Upper lobe of left lung (tissue), 6 donors: ENCODE measurements at regions not wholly inside any gene's neighbourhood (a gene's known extent, or its start where the extent isn't known, plus 50 kb on each side); places are given as distances from the start of the nearest gene placed in this dataset.

ENCODE experiments used
- ATAC-seq, 2 donors: fragments of 200-7000 bp; cut with Tn5 transposase; one replicate each; pipeline ENCODE4 v1.9.1; 2022; ENCODE audit warnings: mild to moderate bottlenecking in 2 of 2, moderate library complexity in 2 of 2; ENCODE audit not compliant: low FRiP score in 2 of 2
- DNase-seq, 2 donors: peaks; one replicate each; pipeline ENCODE4 v3.0.0-alpha.2; 2019 to 2020
- H3K27ac ChIP-seq, 4 donors: fragments of 200-600 bp; sonication (generic); one replicate each; pipeline ENCODE4 v1.5.1; 2016 to 2019
- H3K27me3 ChIP-seq, 4 donors: fragments of 200-600 bp; sonication (generic); one replicate each; pipeline ENCODE4 v1.5.1; 2017 to 2019
- H3K36me3 ChIP-seq, 4 donors: fragments of 200-600 bp; sonication (generic); one replicate each; pipeline ENCODE4 v1.5.1; 2016 to 2019
- H3K4me1 ChIP-seq, 4 donors: fragments of 200-600 bp; sonication (generic); one replicate each; pipeline ENCODE4 v1.5.1; 2018 to 2019
- H3K4me3 ChIP-seq, 4 donors: fragments of 200-600 bp; sonication (generic); one replicate each; pipeline ENCODE4 v1.5.1; 2017 to 2019; ENCODE audit warnings: mild to moderate bottlenecking in 2 of 4, moderate library complexity in 1 of 4
- H3K9me3 ChIP-seq, 4 donors: fragments of 200-600 bp; sonication (generic); one replicate each; pipeline ENCODE4 v1.5.1; 2018 to 2019
- CTCF ChIP-seq, 6 experiments: fragments of 450-650 bp in 4 of 6; fragments of 200-600 bp in 2 of 6; sonication (generic) in 2 of 6; IDR thresholded peaks; one replicate each; pipeline ENCODE4 v1.5.1; 2016 to 2019; ENCODE audit warnings: antibody characterized with exemption in 6 of 6
- EP300 ChIP-seq, 4 donors: sonication (generic); formaldehyde crosslinking; IDR thresholded peaks; one replicate each; pipeline ENCODE4 v1.5.1; 2017; ENCODE audit warnings: antibody characterized with exemption in 4 of 4, control low read depth in 2 of 4
- POLR2A ChIP-seq, 4 donors: fragments of 450-650 bp; IDR thresholded peaks; one replicate each; pipeline ENCODE4 v1.5.1; 2016 to 2017; ENCODE audit warnings: antibody characterized with exemption in 4 of 4, mild to moderate bottlenecking in 2 of 4
- POLR2AphosphoS5 ChIP-seq, 2 donors: sonication (generic); formaldehyde crosslinking; IDR thresholded peaks; one replicate each; pipeline ENCODE4 v1.5.1; 2017; ENCODE audit warnings: antibody characterized with exemption in 2 of 2
- WGBS, 2 donors: methylation state at CpG; one replicate each; pipeline ENCODE4 v1.1.5; 2017 to 2018; 5-methylcytosine and 5-hydroxymethylcytosine counted together
- donor health status: DM: no; HTN: no; CAD: no; lungs with moderate emphysema.
- donor health status: DM: no; HTN: yes; CAD: no; lungs with severe emphysema.

- no peaks in the 10 kb centered on the region for H3K36me3 ChIP-seq
- no peaks in the 10 kb centered on the region for H3K9me3 ChIP-seq
- DNase-seq, result peak in 1 of 2 donors; percentile 51
- peaks cover 5 to 6% (median 6%) of the 10 kb centered on the region in 4 donors for H3K4me1 ChIP-seq
- peak overlapping the region in 1 of 4 donors; percentile 21 for H3K27ac ChIP-seq
- WGBS, 2 donors, result 33 to 37% methylated on average over 16 of the region's 16 CpGs
- peak; percentile 49 to 89 for ATAC-seq
- H3K27me3 ChIP-seq, result no peaks in the 10 kb centered on the region
- H3K4me3 ChIP-seq, result peak overlapping the region in 1 of 4 donors; percentile 13
- TF ChIP-seq EP300 (IDR thresholded peaks at IDR 0.05) (no peak), CTCF (IDR thresholded peaks at IDR 0.05) (peak; percentile 75 to 92 (median 81))
These were observed 290.3 kb downstream of the TRIB2 start for GRCh38 chr2:13006829-13007717.

GRCh38 chr2:13009027-13009642 lies 292.4 kb downstream of the TRIB2 start:
- H3K4me1 ChIP-seq, result peaks cover 5 to 6% (median 6%) of the 10 kb centered on the region in 4 donors
- no peaks in the 10 kb centered on the region for H3K36me3 ChIP-seq
- no peaks in the 10 kb centered on the region for H3K9me3 ChIP-seq
- TF ChIP-seq CTCF (IDR thresholded peaks at IDR 0.05), result no peak
- TF ChIP-seq POLR2AphosphoS5 (IDR thresholded peaks at IDR 0.05), result no peak
- TF ChIP-seq EP300 (IDR thresholded peaks at IDR 0.05), result no peak
- no peak for TF ChIP-seq POLR2A (IDR thresholded peaks at IDR 0.05)
- DNase-seq (no peak), ATAC-seq (no peak)
- WGBS, 2 donors, result 84 to 86% methylated on average over 5 of the region's 5 CpGs
- H3K4me3 ChIP-seq, result no peak overlapping the region
- H3K27me3 ChIP-seq, result no peaks in the 10 kb centered on the region
- no peak overlapping the region for H3K27ac ChIP-seq

GRCh38 chr2:13010283-13010682 lies 293.5 kb downstream of the TRIB2 start:
- no peak for DNase-seq
- Histone ChIP-seq H3K36me3 (no peaks in the 10 kb centered on the region), H3K4me3 (no peak overlapping the region), H3K9me3 (no peaks in the 10 kb centered on the region), H3K4me1 (peaks cover 5 to 6% (median 6%) of the 10 kb centered on the region in 4 donors), H3K27me3 (no peaks in the 10 kb centered on the region), H3K27ac (no peak overlapping the region)
- TF ChIP-seq POLR2A (IDR thresholded peaks at IDR 0.05) (no peak), CTCF (IDR thresholded peaks at IDR 0.05) (no peak), POLR2AphosphoS5 (IDR thresholded peaks at IDR 0.05) (no peak), EP300 (IDR thresholded peaks at IDR 0.05) (no peak)
- ATAC-seq, result peak in 1 of 2 donors; percentile 37
- 64 to 79% methylated on average over 5 of the region's 5 CpGs for WGBS, 2 donors

- TF ChIP-seq POLR2A (IDR thresholded peaks at IDR 0.05) (no peak), POLR2AphosphoS5 (IDR thresholded peaks at IDR 0.05) (no peak), EP300 (IDR thresholded peaks at IDR 0.05) (no peak), CTCF (IDR thresholded peaks at IDR 0.05) (no peak)
- Histone ChIP-seq H3K4me3 (no peak overlapping the region), H3K27ac (no peak overlapping the region), H3K27me3 (no peaks in the 10 kb centered on the region), H3K9me3 (no peaks in the 10 kb centered on the region), H3K36me3 (no peaks in the 10 kb centered on the region), H3K4me1 (no peaks in the 10 kb centered on the region)
- no peak for DNase-seq
- no peak for ATAC-seq
- 87 to 92% methylated on average over 3 of the region's 3 CpGs for WGBS, 2 donors
These were observed 298.0 kb downstream of the TRIB2 start for GRCh38 chr2:13014783-13015182.
